Astrocyte of the hippocampus (primary cell): ENCODE measurements at regions not wholly inside any gene's neighbourhood (a gene's known extent, or its start where the extent isn't known, plus 50 kb on each side); places are given as distances from the start of the nearest gene placed in this dataset.
"Not testable (repeated sequence)": the region's sequence is repeated elsewhere in the genome, so short reads cannot be mapped to it uniquely, and the experiment has no call there.

Source experiments
- DNase-seq: peaks from one replicate; pipeline ENCODE4 v3.0.0; 2011; ENCODE audit warnings: low read depth, low spot score

DNA sequence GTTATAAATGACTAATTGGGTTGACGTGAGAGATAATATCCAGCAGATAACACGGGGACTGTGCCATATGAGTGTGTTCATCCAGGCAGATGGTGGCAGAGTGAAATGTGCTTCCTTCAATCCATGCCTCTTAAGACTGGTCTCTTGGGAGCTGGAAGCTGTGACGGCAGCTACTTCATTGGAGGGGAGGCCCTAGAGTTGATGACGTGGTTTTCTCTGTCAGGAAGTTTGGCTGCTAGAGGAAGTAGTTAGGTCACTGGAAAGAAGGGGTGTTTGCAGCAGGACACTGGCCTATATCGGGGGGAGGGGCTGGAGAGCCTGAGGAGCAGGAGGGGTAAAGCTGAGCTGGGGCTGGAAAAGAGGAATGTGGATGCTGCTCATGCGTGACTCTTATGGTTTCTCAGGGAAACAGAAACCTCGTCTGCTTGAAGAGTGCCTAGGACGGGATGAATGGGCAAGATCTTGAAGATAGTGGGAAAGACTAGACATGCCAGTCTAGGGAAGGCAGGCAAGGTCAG, 3051.6 kb downstream of the RPIA start:
- DNase-seq: not testable (repeated sequence)

GRCh38 chr2:91743910-91744309, 3052.4 kb downstream of the RPIA start:
- not testable (repeated sequence) for DNase-seq

DNA sequence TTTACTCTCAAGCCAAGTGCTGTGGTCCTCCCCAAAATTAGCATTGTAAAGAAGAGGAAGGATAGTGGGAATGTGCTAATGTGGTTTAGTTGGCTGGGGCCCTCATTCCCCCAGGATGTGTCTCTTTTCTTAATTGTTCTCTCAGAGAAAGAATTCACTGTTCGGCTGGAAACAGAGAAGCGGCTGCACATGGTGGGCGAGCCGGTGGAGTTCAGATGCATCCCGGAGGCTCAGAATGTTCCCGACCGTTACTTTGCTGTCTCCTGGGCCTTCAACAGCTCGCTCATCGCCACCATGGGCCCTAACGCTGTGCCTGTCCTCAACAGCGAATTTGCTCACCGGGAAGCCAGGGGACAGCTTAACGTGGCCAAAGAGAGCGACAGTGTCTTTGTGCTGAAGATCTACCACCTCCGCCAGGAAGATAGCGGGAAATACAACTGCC, 3053.2 kb downstream of the RPIA start:
- DNase-seq: not testable (repeated sequence)

GRCh38 chr2:91748902-91749301, 3057.4 kb downstream of the RPIA start:
- DNase-seq: peak; percentile 13

- DNase-seq: not testable (repeated sequence)
Observed at GRCh38 chr2:91749665-91750064, 3058.2 kb downstream of the RPIA start.

GRCh38 chr2:91759361-91759941, 3068.0 kb downstream of the RPIA start:
- DNase-seq: not testable (repeated sequence)

DNA sequence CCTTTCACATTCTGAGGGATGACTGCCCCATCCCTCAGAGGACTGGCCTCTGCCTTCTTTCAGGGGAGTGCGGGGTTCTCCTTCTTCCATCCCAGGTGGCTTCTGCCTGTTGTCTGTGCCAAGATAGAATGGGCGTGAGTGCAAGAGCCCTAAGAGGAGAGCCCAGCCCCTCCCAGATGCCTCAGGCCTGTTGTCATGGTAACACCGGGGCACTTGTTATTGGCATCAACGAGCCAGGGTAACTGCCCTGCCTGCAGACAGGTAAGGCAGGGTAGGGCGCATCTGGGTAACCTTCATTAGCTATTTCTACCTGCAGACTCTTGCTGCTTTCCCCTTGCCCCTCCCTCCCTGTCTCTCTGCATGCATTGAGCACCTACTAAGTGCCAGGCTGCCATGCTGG, 3069.2 kb downstream of the RPIA start:
- not testable (repeated sequence) for DNase-seq

- DNase-seq: not testable (repeated sequence)
Observed at GRCh38 chr2:91762312-91762711, 3070.8 kb downstream of the RPIA start.

- DNase-seq: not testable (repeated sequence)
Observed at GRCh38 chr2:91763710-91764109, 3072.2 kb downstream of the RPIA start.

GRCh38 chr2:91764581-91765002, 3073.1 kb downstream of the RPIA start:
- DNase-seq: peak; percentile 77

DNA sequence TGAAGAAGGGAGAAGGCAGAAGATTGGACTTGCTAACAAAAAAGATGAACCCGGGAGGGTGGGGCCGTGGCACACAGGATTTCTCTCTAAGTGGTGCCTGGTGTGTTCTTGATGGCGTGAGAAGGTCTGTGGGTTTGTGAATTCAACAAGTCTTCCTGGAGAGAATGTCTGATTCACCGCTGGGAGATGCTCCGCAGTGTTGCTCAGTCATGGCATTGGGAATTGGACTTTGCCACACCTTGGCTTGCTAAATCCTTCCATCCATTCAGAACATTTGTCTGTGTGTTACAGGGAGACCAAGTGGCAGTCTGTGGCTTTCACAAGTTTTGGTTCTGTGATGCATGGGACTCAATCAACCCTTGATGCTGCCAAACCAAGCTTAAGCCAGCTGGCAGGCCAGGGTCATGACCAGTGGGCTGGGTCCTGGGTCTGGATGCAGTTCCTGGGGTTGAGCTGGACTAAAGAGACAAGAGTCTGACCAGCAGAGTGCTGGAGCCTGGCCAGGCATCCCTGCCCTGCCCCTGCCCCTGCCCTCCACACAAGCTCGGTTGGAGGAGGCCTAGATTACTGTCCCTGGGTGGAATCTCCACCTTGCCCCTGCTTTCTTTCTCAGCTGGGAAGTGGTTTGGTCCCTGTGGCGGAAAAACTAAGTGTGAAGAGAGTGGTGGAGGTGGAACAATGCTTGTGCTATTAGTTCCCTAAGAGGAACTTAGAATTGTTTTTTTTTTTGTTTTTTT, 3073.7 kb downstream of the RPIA start:
- not testable (repeated sequence) for DNase-seq

DNA sequence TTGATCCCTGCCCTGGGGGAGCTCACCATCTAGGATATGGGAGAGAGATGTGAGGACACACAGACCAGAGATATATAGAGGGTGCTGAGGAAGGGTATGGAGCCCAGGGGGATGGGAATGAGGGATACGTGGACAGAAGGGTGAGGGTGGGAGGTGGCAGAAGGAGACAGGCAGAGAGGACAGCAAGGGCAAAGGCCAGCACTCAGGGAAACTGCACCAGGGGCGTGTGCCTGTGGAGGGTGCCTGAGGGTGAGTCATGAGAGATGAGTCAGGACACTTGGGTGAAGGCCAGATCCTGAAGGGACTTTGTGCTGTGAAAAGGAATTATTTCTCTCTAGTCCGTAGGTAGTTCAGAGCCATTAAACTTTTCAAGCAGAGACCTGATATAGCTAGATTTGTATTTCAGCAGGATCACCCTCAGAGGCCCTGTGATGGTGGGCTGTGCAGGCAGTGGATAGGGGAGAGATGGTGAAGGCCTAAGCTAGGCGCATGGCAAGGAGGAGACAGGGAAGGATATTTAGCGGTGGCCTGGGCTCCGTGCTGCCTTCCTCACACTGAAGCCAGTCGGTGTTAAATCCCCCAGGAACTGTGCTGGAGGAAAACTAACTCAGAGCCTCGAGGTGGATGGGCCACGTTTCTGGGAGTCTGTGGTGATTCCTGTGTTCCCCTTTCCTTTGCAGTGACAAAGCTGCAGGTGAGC, 3075.0 kb downstream of the RPIA start:
- peak; percentile 68 for DNase-seq

DNA sequence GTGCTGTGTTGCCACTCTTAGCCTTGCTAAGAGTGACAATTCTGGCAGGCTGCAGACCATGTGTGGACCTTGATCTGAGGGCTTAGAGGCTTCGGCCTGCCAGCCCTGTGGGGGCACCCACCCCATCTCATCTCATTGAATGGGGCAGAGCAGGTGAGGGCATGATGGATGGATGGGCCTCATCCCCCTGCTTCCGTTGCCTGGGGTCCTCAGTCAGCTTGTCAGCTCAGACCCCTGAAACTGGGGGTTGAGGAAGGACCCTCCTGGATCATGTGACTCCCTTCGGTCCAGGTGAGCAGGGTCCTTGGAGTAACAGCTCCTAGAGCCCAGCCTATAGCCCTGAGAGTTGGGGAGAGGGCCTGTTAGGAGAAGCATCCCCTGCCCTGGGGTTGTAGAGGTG, 3076.8 kb downstream of the RPIA start:
- DNase-seq: not testable (repeated sequence)

GRCh38 chr2:91768997-91769396, 3077.5 kb downstream of the RPIA start:
- not testable (repeated sequence) for DNase-seq

- not testable (repeated sequence) for DNase-seq
Observed at GRCh38 chr2:91770046-91770575, 3078.6 kb downstream of the RPIA start.

GRCh38 chr2:91771604-91772003, 3080.1 kb downstream of the RPIA start:
- not testable (repeated sequence) for DNase-seq

GRCh38 chr2:91772240-91772937, 3080.9 kb downstream of the RPIA start:
- not testable (repeated sequence) for DNase-seq

- not testable (repeated sequence) for DNase-seq
Observed at GRCh38 chr2:91773810-91774209, 3082.3 kb downstream of the RPIA start.

- DNase-seq: not testable (repeated sequence)
Observed at GRCh38 chr2:91775193-91775592, 3083.7 kb downstream of the RPIA start.

- DNase-seq: peak; percentile 11
Observed at GRCh38 chr2:91780324-91780723, 3088.9 kb downstream of the RPIA start.

DNA sequence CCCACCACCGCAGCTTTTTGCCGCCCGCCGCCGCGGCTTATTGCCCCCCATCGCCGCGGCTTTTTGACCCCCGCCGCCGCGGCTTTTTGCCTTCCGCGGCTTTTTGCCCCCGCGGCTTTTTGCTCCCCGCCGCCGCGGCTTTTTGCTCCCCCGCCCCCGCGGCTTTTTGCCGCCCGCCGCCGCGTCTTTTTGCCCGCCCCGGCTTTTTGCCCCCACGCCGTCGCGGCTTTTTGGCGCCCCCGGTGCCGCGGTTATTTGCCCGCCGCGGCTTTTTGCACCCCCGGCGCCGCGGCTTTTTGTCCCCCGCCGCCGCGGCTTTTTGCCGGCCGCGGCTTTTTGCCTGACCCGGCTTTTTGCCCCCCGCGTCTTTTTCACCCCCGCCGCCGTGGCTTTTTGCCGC, 3061.8 kb upstream of the TEKT4 start:
- DNase-seq: not testable (repeated sequence)
